IgD-negative memory B cell (primary cell): ENCODE measurements at regions not wholly inside any gene's neighbourhood (a gene's known extent, or its start where the extent isn't known, plus 50 kb on each side); places are given as distances from the start of the nearest gene placed in this dataset.

Experiments used
- H3K27ac Mint-ChIP-seq, 3 donors: one replicate each; pipeline ENCODE4 v1.8.0; 2020 to 2022; ENCODE audit warnings: mild to moderate bottlenecking in 3 of 3, mixed read lengths in 3 of 3, moderate library complexity in 1 of 3
- H3K27me3 Mint-ChIP-seq: one replicate; pipeline ENCODE4 v1.8.0; 2021; ENCODE audit warnings: mixed read lengths
- H3K36me3 Mint-ChIP-seq: one replicate; pipeline ENCODE4 v1.8.0; 2020; ENCODE audit warnings: mild to moderate bottlenecking, mixed read lengths
- H3K4me1 Mint-ChIP-seq, 3 donors: one replicate each; pipeline ENCODE4 v1.8.0; 2020 to 2022; ENCODE audit warnings: mixed read lengths in 3 of 3, mild to moderate bottlenecking in 1 of 3
- H3K4me3 Mint-ChIP-seq, 4 donors: one replicate each; pipeline ENCODE4 v1.8.0; 2020 to 2022; ENCODE audit warnings: mild to moderate bottlenecking in 4 of 4, mixed read lengths in 4 of 4, moderate library complexity in 3 of 4
- H3K9me3 Mint-ChIP-seq, 3 donors: one replicate each; pipeline ENCODE4 v1.8.0; 2020 to 2021; ENCODE audit warnings: mixed read lengths in 3 of 3, mild to moderate bottlenecking in 1 of 3

DNA sequence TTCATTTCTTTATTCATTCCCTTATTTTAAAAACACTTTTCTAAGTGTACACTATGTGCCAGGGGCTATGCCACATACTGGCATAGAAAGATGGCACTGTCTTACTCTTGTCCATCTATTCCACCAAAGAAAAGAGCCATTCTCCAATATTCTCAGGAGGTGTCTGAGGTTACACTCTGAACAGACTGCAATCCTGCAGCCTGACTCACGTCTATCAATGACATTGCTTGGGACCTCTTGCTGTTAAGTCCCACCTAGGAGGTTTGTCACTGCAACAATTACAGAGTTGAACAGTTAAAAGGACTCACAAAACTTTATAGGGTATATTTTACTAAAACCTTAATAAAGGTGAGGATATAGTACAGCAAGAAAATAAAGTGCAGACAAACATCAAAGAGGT, 512.9 kb upstream of the HTR2A start:
- H3K27me3 Mint-ChIP-seq, result peaks cover 2% of the 10 kb centered on the region
- H3K9me3 Mint-ChIP-seq, result peaks cover 0 to 1% (median 0%) of the 10 kb centered on the region in 3 donors
- H3K36me3 Mint-ChIP-seq, result no peaks in the 10 kb centered on the region
- H3K4me3 Mint-ChIP-seq, result no peak overlapping the region
- H3K4me1 Mint-ChIP-seq, result no peaks in the 10 kb centered on the region
- H3K27ac Mint-ChIP-seq, result no peak overlapping the region

DNA sequence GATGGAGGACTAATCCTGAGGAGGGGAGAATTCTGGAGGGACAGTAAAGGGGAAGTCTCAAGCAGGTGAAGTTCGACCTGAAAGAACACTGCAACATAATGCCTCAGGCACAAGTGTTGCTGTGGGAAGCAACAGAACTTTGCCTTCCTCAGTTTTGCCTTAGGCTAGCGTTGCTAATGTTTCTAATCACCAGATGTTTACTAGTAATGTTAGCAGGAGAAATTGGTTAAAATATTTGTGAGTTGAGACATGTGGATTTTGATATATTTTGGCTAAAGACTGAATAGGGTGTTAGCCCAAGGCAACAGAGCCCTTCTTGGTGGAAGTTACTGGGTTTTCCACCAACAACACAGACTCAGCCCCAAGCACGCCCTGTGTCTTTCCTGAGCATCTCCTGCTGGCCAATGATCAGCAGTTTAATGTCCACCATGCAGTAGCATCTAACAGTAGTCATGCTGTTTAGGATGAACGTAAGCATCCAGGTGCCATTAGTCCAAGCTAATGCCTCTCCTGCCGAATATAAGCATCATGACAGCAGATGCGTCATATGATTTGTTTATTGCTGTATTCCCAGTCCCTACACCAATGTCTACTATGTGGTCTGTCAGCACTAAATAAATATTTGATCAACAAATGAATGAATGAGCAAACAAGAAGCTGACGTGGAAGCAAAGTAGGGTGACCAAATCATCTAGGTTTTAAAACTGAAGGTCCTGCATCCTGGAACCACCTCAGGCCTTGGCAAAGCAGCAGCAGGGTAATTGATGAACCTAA, 511.9 kb upstream of the HTR2A start:
- Mint-ChIP-seq H3K27me3 (peaks cover 2% of the 10 kb centered on the region), H3K36me3 (no peaks in the 10 kb centered on the region), H3K4me3 (no peak overlapping the region), H3K27ac (no peak overlapping the region), H3K4me1 (no peaks in the 10 kb centered on the region), H3K9me3 (peaks cover 0 to 1% (median 0%) of the 10 kb centered on the region in 3 donors)

DNA sequence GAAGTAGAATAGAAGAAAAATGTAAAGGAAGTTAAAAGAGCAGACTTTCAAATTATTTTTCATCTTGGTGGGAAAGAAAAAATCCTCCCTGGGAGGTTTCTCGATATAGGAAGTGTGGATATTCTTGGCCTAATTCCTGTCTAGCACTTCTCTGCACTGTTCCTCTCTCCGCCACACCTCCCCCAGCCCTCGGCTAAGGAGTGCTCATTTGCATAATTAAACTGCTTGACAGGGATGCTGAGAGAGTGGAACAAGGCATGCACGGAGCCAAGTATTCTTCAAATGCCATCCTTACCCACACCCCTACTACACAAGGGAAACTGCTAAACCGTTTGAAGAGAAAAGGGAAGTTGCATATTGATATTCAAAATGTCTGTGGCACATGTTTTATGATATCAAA, 511.0 kb upstream of the HTR2A start:
- no peaks in the 10 kb centered on the region for H3K36me3 Mint-ChIP-seq
- no peaks in the 10 kb centered on the region for H3K4me1 Mint-ChIP-seq

DNA sequence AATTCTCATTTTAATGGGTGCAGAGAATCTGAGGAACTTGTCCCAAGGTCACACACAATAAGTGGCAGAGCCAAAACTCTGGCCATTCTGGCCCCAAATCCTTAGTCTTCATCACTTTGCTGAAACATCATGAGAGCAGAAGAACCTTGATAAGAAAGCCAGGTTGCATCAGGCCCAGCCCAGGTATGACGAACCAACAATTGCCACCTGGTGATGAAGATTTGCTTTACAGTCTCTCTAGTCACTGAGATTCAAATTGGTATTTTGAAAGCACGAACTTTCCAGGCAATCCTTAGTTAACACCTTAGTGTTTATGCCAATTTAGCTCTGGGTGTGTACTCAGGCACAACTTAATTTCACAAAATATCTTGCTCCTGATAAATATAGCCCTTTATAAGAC, 502.7 kb upstream of the HTR2A start:
- Mint-ChIP-seq H3K9me3 (peaks cover 0 to 2% (median 0%) of the 10 kb centered on the region in 3 donors), H3K27me3 (no peaks in the 10 kb centered on the region), H3K4me3 (no peak overlapping the region), H3K27ac (no peak overlapping the region), H3K4me1 (no peaks in the 10 kb centered on the region), H3K36me3 (no peaks in the 10 kb centered on the region)

More for the DNA sequence above, 511.0 kb upstream of the HTR2A start:
- H3K9me3 Mint-ChIP-seq, result peaks cover 0 to 1% (median 0%) of the 10 kb centered on the region in 3 donors
- H3K27ac Mint-ChIP-seq, result no peak overlapping the region
- no peak overlapping the region for H3K4me3 Mint-ChIP-seq
- peaks cover 2% of the 10 kb centered on the region for H3K27me3 Mint-ChIP-seq

DNA sequence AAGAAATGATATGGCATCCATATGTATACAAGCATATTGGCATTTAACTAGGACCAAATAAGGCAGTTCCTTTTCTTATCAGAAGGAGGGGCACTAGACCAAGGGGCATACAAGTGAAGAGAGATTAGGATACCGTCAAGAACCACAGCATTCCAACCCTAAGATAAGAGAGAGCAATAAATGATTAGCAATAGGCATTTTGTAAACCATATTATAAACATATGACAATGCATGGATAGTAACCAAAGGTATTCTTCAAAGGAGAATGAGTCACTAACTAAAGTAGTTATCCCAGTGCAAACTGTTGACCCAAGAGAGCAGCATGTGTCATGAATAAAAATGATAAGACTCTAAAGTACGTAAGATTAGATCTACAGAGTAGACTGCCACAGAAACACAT, 500.9 kb upstream of the HTR2A start:
- Mint-ChIP-seq H3K27ac (no peak overlapping the region), H3K9me3 (peaks cover 0 to 2% (median 0%) of the 10 kb centered on the region in 3 donors), H3K4me1 (no peaks in the 10 kb centered on the region), H3K36me3 (no peaks in the 10 kb centered on the region), H3K27me3 (no peaks in the 10 kb centered on the region), H3K4me3 (no peak overlapping the region)

DNA sequence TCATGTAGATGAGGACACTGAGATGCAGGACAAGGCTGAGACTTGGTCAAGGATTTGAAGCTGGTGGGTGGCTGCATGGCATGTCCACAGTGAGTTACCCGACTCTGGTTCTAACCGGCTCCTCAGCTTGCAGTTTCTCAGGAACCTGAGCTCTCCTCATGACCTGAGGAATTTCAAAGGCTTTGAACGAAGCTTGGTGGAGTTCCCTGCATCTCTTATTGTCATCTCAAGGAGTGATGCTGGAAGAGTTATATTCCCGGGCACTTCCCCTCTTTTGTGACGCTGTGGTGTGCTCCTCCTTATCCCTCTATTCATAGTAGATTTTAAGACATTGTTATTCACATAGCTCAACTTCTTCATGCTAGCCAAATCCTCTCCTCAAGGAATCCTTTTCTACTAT, 500.1 kb upstream of the HTR2A start:
- Mint-ChIP-seq H3K4me3 (no peak overlapping the region), H3K9me3 (peaks cover 0 to 2% (median 2%) of the 10 kb centered on the region in 3 donors), H3K4me1 (no peaks in the 10 kb centered on the region), H3K27ac (no peak overlapping the region), H3K36me3 (no peaks in the 10 kb centered on the region), H3K27me3 (no peaks in the 10 kb centered on the region)

DNA sequence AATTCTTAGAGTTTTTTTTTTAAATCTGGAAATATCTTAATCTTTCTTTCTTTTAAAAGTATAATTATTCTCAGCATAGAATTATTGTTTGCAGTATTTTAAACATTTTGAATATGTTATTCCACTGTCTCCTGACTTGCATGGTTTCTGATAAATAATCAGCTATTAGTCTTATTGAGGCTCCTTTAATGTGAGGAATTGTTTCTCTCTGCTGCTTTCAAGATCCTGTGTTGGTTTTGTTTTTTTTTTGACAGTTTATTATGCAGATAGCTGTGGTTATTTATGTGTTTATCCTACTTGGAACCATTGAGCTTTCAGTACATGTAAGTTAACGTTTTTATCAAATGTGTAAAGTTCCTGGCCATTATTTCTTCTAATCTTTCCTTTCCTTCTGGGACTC, 477.9 kb upstream of the HTR2A start:
- H3K36me3 Mint-ChIP-seq, result peaks cover 2% of the 10 kb centered on the region
- no peaks in the 10 kb centered on the region for H3K27me3 Mint-ChIP-seq
- H3K4me3 Mint-ChIP-seq, result no peak overlapping the region
- H3K9me3 Mint-ChIP-seq, result peaks cover 4 to 13% (median 4%) of the 10 kb centered on the region in 3 donors
- H3K4me1 Mint-ChIP-seq, result no peaks in the 10 kb centered on the region
- no peak overlapping the region for H3K27ac Mint-ChIP-seq

DNA sequence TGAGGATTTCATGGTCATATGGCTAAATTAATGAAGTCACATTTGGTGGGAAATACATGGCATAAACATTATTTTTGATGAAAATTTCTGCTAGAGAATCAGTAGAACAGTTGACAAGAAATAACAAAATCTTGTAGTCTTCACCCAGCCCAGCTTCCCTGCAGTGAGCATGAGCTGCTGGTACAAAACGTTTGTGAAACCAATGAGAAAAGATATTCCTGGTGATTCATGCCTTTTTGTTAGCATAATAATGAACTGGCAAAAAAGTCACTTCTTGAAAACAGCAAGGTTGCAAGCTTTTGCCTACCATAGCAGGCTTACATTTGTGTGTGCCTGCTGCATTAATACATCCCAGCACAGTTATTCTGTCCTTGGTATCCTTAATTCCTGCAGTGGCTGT, 475.9 kb upstream of the HTR2A start:
- H3K9me3 Mint-ChIP-seq, result peaks cover 9 to 23% (median 15%) of the 10 kb centered on the region in 3 donors
- no peak overlapping the region for H3K27ac Mint-ChIP-seq
- H3K36me3 Mint-ChIP-seq, result peaks cover 2% of the 10 kb centered on the region
- no peaks in the 10 kb centered on the region for H3K4me1 Mint-ChIP-seq
- H3K4me3 Mint-ChIP-seq, result no peak overlapping the region
- no peaks in the 10 kb centered on the region for H3K27me3 Mint-ChIP-seq

DNA sequence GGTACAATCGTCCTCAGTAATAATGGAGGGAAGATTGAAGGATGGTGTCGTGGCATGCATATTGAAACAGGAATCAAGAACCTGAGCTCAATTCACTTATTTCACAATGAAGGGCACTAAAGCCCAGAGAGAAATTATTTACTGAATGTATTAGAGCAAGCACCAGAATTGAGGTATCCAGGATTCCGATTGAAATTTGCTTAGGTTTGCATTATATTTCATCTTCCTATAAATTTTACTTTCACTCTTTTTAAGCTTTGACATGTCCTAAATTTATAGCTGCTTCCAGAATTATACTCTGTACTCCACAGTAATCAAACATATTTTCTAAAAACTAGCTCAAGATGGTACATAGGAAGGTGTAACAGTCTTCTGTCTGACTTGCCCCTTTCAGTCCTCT, 454.9 kb upstream of the HTR2A start:
- H3K36me3 Mint-ChIP-seq, result no peaks in the 10 kb centered on the region
- H3K27me3 Mint-ChIP-seq, result no peaks in the 10 kb centered on the region
- H3K4me1 Mint-ChIP-seq, result no peaks in the 10 kb centered on the region
- peaks cover 0 to 7% (median 3%) of the 10 kb centered on the region in 3 donors for H3K9me3 Mint-ChIP-seq
- no peak overlapping the region for H3K27ac Mint-ChIP-seq
- H3K4me3 Mint-ChIP-seq, result no peak overlapping the region

DNA sequence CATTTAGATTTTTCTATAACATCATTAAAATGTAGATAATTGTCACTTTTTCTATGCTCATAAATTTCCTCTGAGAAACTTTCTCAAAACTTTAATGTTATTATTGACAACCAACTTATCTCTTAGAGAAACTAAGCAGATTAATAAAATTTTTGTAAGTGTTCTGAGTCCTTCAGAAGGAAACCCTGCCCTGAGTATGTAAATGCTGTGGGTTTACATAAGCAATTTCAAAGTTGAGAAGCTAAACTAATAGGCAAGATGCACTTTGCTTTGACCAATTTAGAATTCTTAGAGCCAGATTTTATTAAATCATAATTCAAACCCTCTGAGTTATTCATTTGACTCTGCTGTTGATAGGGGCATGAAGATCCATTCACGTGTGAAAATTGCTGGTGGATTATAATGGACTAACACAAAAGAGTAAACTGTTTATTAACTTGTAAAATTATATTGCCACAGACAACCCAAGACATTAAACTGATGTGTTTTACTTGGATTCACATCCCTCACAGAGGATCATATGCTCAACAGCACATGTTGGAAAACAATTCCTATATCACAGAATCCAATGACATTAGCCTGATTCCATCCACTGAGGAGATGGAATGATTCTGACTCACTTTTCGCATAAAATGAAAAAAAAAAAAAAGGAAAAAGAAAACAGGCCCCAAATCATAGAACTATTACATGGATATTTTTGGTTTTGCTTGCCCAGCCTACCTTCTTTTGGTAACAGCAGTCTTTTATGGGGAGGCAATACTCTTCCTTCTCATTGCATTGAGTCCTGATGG, 453.7 kb upstream of the HTR2A start:
- no peaks in the 10 kb centered on the region for H3K36me3 Mint-ChIP-seq

DNA sequence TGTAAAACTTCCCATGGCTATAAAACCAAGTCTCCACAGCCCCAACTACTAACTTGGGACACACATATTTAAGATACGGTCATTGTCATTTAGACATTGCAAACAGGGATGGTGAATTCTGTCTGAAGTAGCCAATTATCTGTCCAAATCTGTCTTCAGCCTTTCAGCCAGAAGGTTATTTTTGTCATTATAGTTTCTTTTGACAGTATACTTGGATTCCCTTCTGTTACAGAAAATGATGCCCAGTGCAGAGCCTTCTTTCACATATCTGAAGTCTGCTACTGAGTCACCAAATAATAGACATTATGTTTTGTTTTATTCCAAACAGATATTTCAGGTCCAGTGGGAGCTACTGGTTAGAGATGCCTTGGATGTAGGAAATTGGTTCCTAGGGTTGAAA, 452.4 kb upstream of the HTR2A start:
- Mint-ChIP-seq H3K9me3 (peaks cover 0 to 3% (median 3%) of the 10 kb centered on the region in 3 donors), H3K27me3 (no peaks in the 10 kb centered on the region), H3K4me1 (no peaks in the 10 kb centered on the region)

More for the DNA sequence above, 453.7 kb upstream of the HTR2A start:
- no peaks in the 10 kb centered on the region for H3K4me1 Mint-ChIP-seq
- peaks cover 0 to 3% (median 2%) of the 10 kb centered on the region in 3 donors for H3K9me3 Mint-ChIP-seq
- no peaks in the 10 kb centered on the region for H3K27me3 Mint-ChIP-seq
- no peak overlapping the region for H3K4me3 Mint-ChIP-seq
- H3K27ac Mint-ChIP-seq, result no peak overlapping the region

DNA sequence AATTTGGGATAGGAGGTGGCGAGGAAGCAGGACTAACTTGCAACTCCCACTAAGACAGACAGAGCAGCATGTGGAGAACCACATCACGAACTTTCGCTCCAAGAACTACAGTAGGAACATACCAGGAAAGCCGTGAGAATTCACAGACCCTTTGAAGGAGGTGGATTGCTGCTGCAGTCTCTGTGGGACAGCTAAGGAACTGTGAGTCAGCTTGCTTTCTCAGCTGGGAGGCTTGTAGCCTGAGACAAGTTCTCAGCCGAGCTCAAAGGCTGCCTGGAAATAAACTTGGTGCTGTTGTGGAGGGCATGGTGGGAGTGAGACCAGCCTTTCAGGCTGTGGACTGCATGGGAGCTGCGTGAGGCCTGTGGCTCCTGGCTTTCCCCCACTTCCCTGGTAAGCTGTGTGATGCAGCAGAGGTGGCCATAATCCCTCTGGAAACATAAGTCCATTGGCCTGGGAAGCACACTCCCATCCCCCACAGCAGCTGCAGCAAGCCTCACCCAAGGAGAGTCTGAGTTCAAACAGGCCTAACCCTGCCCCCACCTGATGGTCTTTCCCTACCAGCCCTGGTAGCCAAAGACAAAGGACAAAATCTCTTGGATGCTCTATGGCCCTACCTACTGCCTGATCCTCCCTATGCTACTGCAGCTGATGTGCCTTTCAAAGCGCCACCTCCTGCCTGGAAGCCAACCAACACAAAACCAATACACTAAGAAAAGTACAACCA, 441.1 kb upstream of the HTR2A start:
- Mint-ChIP-seq H3K27ac (no peak overlapping the region), H3K27me3 (peaks cover 2% of the 10 kb centered on the region), H3K4me1 (peaks cover 0 to 3% (median 0%) of the 10 kb centered on the region in 3 donors), H3K9me3 (peaks cover 4 to 10% (median 5%) of the 10 kb centered on the region in 3 donors), H3K4me3 (no peak overlapping the region), H3K36me3 (no peaks in the 10 kb centered on the region)

More for the DNA sequence above, 452.4 kb upstream of the HTR2A start:
- Mint-ChIP-seq H3K27ac (no peak overlapping the region), H3K4me3 (no peak overlapping the region), H3K36me3 (no peaks in the 10 kb centered on the region)

DNA sequence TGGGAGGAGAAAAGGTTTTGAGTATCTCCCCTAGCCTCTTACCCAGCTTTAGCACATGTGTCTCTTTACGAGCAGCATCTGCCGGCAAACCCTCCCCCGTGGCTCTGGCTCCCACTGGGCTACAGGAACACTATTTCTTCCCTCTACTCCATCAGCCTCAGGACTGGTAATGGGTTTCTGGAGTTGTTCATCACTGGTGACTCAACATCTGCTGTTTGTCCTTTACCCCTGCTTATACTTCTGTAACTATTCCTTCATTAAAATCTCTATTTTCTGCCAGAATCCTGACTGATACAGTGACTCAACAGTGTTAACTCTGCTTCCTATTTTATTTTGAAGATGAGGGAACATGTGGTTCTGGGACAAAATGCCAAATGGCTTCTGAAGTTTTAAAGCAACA, 437.3 kb upstream of the HTR2A start:
- H3K4me3 Mint-ChIP-seq, result no peak overlapping the region
- peaks cover 2% of the 10 kb centered on the region for H3K27me3 Mint-ChIP-seq
- H3K4me1 Mint-ChIP-seq, result peaks cover 0 to 3% (median 0%) of the 10 kb centered on the region in 3 donors
- H3K9me3 Mint-ChIP-seq, result peaks cover 0 to 3% (median 0%) of the 10 kb centered on the region in 3 donors
- H3K27ac Mint-ChIP-seq, result no peak overlapping the region
- peaks cover 2% of the 10 kb centered on the region for H3K36me3 Mint-ChIP-seq

DNA sequence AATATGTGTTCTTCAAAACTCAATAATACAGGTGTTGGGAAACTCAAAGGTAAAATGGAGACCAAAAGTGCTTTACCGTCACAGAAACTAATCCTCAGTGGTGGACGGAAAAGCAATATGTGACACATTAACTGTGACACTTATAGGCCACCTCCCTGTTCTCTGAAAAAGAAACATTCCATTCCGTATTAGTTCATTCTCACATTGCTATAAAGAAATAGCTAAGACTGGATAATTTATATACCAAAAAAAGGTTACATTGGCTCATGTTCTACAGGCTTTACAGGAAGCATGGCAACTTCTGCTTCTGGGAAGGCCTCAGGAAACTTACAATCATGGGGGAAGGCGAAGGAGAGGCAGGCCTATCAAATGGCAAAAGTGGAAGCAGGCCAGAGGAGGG, 435.3 kb upstream of the HTR2A start:
- Mint-ChIP-seq H3K36me3 (peaks cover 2% of the 10 kb centered on the region), H3K4me1 (no peaks in the 10 kb centered on the region), H3K9me3 (peaks cover 0 to 3% (median 0%) of the 10 kb centered on the region in 3 donors), H3K27me3 (peaks cover 2% of the 10 kb centered on the region), H3K27ac (no peak overlapping the region), H3K4me3 (no peak overlapping the region)

DNA sequence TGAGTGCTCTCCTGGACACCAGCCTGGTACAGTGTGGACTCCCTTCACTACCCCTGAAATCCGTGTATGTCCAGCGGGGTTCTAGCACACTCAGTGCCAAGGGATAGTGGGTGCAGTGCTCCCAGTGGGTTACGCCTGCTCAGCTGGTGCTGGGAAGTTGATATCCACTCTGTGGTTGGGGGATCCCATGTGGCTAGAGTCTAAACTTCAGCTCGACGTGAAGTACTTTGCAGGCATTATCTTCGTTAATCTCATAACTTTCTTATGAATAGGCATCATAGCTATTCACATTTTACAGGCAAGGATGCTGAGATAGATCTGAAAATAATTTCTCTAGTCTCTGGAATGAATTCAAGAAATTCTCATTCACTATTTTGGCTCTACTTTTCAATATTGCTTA, 433.2 kb upstream of the HTR2A start:
- Mint-ChIP-seq H3K4me1 (no peaks in the 10 kb centered on the region), H3K36me3 (peaks cover 2% of the 10 kb centered on the region), H3K9me3 (peaks cover 0 to 3% (median 0%) of the 10 kb centered on the region in 3 donors), H3K27me3 (peaks cover 2% of the 10 kb centered on the region), H3K4me3 (no peak overlapping the region), H3K27ac (no peak overlapping the region)
